RPMI7951 (cell line): ENCODE measurements at regions not wholly inside any gene's neighbourhood (a gene's known extent, or its start where the extent isn't known, plus 50 kb on each side); places are given as distances from the start of the nearest gene placed in this dataset.
"Not testable (repeated sequence)": the region's sequence is repeated elsewhere in the genome, so short reads cannot be mapped to it uniquely, and the experiment has no call there.

Experiments used
- DNase-seq: peaks from one replicate; pipeline ENCODE4 v3.0.0-alpha.2; 2012; ENCODE audit warnings: low read depth

GRCh38 chr7:73244782-73245311, 63.8 kb downstream of the NSUN5 start:
- not testable (repeated sequence) for DNase-seq

DNA sequence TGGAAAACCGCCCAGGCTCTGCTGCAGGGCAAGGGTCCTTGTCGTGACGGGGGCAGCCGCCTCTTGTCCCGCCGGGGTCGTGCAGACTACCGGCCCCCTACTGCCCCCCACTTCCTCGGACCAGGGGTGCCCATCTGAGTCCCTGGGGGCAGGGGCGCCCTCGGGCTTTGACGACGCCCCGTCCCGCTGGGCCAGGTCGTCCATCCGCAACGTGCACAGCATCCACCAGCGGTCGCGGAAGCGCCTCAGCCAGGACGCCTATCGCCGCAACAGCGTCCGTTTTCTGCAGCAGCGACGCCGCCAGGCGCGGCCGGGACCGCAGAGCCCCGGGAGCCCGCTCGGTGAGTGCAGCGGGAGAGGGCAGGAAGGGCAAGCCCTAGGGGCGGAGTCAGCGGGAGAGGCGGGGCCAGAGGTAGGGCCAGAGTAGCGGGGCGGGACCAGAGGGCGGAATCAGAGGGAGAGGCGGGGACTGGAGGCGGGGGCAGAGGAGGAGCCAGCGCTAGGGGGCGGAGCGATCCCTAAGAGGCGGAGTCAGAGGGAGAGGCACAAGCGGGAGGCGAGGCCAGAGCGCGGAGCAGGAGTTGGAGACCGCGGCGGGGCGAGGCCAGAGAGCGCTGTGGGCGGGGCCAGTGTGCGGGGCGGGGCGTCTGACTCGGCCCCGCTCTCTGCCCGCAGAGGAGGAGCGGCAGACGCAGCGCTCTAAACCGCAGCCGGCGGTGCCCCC, 73.5 kb downstream of the NSUN5 start:
- DNase-seq, result not testable (repeated sequence)

DNA sequence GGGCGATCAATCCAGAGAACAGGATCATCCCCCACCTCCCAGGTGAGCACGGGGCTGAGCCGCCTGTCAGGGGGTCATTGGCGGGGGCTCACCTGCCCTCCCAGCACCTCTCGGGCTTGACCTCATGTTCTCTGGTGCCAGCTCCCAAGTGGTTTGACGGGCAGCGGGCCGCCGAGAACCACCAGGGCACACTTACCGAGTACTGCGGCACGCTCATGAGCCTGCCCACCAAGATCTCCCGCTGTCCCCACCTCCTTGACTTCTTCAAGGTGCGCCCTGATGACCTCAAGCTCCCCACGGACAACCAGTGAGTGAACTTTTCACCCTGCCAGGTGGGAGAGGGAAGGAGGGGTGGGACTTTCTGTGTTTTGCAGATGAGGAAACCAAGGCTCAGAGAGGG, 82.9 kb downstream of the NSUN5 start:
- DNase-seq, result not testable (repeated sequence)

DNA sequence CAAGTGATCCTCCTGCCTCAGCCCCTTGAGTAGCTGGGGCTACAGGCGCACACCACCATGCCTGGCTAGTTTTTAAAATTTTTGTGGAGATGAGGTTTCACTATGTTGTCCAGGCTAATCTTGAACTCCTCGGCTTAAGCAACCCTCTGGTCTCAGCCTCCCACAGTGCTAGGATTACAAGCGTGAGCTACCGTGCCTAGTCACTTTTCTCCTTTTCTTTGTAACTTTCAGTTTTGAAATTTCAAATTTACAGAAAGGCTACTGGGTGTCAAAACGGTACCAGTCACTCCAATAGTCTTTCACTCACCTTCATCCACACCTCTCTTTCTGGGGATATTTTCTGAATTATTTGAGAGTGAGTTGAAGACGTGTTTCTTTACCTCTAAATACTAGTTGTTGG, 86.9 kb downstream of the NSUN5 start:
- not testable (repeated sequence) for DNase-seq

DNA sequence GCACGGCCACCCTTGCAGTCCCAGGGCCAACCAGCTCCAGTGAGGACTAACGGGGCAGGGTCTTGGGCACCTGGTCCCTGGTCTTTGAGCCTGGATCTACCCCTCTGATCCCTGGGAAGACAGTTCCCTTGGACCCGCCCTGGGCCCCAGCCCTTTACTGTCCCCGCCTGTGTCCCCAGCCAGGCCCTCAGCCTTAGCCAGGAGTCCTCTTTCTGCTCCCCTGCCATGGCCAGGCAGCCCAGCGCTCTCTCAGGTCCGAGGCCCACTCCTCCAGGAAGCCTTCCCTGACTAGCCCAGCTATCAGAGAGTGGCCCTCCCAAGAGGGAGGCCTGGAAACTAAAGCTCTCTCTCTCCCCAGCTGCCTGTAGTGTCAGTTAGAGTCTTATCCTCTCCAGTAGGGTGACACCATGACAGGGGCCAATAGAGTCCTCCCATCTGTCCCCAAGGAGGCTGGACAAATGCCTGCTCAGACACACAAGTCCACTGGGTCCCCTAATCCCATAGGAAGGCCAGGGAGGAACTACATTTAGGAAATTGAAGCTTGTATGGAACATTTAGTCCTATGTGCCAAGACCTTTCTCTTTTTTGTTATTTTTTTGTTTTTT, 87.8 kb downstream of the NSUN5 start:
- DNase-seq, result not testable (repeated sequence)

DNA sequence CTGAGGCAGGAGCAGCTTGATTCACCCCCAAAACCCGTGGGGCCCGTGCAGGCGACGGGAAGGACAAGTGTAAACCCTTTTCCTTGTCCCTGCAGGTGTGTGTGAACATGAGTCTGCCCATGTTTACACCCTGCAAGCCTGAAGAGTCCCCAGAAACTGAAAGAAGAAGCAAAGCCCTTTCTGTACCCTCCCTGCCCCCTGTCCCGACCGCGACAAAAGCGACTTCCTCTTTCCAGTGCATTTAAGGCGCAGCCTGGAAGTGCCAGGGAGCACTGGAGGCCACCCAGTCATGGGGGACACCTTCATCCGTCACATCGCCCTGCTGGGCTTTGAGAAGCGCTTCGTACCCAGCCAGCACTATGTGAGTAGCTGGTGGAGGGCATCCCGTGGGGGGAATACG, 88.3 kb downstream of the NSUN5 start:
- DNase-seq, result not testable (repeated sequence)

DNA sequence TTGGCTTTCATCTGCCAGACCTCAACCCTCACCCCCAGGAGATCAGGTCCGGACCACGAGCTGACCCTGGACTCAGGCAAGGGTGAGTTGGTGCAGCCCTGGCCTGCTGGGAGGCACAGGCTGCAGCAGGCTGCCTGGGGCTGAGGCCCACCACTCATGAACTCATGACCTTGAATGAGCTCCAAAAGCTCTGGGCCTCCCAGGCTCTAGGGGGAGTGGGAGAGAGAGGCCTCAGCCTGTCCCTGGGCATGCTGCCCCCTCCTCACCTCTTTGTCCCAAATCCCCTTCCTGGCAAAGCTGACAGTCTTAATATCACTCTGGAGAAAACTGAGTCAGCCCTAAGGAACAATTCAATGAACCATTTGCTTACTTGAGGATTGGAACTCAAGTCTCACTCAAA, 89.8 kb downstream of the NSUN5 start:
- not testable (repeated sequence) for DNase-seq

DNA sequence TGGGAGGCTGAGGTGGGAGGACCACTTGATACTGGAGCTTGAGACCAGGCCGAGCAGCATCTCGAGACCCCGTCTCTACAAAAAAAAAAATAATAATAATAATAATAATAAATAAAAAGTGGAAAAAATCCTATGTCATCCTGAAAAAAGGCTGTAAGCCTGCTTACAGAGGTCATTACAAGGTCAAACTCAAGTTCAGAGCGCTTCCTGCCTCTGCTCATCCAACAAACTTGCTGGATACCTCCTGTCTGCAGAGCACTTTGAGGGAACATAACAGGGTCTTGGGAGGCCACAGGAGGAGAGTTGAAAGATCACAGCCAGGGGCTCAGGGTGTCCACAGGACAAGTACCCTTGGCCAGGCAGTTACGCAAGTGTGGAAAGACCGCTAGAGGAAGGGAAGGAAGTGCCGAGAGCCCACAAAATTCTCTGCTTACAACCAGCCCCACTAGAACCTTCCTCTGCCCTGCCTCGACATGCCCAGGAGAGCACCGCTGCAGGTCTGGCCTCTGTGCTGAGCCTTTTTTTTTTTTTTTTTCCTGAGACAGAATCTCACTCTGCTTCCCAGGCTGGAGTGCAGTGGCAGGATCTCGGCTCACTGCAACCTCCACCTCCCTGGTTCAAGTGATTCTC, 92.5 kb downstream of the NSUN5 start:
- not testable (repeated sequence) for DNase-seq

DNA sequence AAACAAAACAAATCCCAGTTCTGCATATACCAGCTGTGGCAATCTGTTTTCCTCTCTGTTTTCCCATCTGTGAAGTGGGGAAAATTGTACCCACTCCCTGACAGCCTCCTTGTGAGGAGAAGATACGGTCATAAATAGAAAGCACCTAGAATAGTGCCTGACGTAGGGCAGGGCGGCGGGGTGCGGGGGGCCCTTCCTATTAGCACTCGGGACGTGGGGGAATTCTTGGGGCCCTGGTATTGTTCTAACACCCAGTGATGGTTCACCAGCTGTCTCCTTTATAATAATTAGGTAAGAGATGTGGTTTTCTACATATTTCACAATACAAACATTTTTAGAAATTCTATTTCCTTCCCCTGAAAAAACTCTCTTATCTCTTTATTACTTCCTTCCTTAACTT, 93.4 kb downstream of the NSUN5 start:
- DNase-seq, result not testable (repeated sequence)

DNA sequence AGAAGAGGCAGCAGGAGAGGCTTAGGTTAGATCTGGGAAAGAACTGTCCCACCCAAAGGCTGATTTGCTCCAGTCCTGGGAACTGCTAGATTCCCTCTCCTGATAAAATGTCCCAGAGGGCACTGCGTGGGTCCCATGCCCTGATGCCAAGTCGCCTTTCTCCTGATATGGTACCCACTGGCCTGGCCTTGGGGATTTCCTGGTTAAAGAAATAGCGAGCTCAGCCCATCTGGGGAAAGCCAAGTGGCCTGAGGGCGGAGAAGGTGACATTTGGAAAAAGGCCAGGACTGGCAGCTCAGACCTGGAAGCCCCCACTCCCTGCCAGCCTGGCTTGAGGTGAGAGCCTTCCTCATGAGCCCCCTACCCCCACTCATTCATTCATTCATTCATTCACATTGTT, 94.2 kb downstream of the NSUN5 start:
- DNase-seq, result peak; percentile 27

- DNase-seq, result not testable (repeated sequence)
Measured at GRCh38 chr7:73213076-73213475, 95.5 kb downstream of the NSUN5 start.

- DNase-seq, result not testable (repeated sequence)
Measured at GRCh38 chr7:73205594-73205993, 103.0 kb downstream of the NSUN5 start.

- peak; percentile 50 for DNase-seq
Measured at GRCh38 chr7:73204898-73205297, 103.7 kb downstream of the NSUN5 start.

- not testable (repeated sequence) for DNase-seq
Measured at GRCh38 chr7:73203312-73203711, 105.3 kb downstream of the NSUN5 start.

DNA sequence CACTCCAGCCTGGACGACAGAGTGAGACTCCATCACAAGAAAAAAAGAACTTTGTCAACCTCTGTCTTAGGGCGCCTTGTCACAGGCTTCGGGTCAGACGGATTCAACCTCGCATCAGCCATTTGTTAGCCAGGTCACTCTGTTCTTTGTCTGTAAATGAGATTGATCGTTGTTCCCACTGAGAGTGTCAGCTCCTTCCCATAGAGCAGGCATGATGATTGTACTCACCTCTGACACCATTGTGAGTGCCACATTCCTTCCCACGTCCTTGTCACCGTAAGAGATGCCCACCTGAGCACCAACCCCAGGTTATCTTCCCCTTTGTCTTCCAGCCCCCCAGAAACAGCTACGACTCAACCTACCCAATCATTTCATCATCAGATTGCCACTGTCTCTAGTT, 107.4 kb downstream of the NSUN5 start:
- not testable (repeated sequence) for DNase-seq

DNA sequence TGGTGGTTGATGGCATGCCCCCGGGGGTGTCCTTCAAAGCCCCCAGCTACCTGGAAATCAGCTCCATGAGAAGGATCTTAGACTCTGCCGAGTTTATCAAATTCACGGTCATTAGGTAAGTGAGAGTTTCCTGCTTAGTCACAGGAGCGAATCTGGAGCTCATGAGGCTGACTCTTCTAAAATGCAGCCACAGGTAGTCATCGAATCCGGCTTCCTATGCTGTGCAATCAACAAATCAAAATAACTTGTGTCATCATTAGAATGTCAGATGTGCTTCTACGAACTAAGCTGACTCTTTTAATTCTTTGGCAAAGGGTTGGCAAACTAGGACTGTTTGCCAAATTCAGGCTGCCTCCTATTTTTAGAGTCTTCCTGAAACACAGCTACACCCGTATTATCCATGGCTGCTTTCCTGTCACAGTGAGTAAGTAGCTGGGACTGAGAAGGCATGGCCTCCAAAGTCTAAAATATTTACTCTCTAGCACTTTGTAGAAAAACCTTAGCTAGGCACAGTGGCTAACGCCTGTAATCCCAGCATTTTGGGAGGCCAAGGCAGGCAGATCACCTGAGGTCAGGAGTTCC, 108.0 kb downstream of the NSUN5 start:
- DNase-seq, result not testable (repeated sequence)

DNA sequence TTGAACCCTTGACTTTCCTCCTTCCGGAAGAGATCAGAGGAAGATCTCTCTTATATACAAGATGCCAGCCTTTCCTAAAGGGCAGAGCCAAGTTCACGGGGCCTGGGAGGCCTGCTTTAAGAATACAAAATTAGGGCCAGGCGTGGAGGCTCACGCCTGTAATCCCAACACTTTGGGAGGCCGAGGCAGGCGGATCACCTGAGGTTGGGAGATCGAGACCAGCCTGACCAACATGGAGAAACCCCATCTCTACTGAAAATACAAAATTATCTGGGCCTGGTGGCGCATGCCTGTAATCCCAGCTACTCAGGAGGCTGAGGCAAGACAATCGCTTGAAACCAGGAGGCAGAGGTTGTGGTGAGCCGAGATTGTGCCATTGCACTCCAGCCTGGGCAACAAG, 108.2 kb upstream of the SPDYE9 start:
- DNase-seq, result not testable (repeated sequence)

DNA sequence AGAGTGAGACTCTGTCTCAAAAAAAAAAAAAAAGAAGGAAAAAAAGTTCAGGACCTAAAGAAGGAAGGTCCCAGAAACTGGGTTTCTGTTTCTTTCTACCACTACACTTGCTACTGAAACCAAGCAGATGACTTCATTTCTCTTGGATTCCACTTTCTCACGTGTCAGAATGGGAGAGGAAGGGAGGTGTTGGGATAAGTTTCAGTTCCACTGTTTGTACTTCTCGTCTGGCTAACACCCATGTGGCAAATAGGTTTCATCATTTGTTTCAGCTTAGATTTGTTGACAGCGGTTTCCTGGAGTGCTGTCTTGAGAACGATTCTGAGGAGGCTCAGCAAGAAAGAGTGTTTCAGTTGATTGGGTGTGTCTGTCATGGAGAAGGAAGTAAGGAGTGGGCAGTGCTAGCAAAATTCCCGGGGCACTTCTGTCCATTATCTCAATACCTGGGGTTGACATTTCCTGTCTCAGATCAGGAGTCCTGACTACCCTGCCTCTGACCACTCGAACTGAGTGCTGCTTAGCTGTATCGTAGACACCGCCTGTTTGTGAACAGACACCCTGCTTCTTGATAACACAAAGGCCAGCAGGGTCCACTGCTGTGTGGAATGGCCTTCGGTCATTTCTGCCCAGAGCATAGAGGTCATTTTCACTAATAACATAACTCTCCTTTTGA, 104.8 kb upstream of the SPDYE9 start:
- DNase-seq, result not testable (repeated sequence)

GRCh38 chr7:73188287-73188686, 102.4 kb upstream of the SPDYE9 start:
- DNase-seq, result not testable (repeated sequence)

DNA sequence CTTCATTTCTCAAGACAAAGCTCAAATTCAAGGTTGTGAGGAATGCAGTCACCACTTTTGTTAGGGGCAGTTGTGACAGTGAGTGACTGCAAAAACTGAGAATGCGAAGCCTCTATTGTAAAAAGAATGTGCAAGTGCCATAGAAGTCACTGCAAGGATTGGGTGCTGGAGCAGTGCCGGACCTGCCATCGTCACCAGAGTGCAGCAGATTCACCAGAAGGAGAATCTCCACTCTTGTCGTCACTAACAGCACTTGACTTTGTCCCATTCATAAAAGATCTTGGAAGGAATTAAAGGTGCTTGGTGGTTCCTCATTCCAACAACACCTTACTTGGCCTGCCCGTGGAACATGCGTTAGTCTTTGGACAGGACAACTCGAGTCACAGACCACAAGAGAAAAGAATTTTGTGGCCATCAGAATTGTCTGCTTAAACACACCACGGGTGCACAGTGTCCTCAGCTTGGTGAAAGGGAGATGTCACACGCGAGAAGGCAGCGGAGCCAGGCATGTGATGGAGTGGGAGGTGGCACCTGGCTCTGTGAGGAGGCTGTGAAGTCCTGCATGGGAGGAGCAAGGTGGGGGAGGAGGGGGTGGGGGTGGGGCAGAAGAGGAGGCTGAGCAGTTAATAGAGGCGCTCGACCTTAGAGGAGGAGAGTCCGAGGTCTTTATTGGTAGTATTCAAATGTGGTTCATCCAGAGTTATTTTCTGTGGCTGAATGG, 100.9 kb upstream of the SPDYE9 start:
- DNase-seq, result not testable (repeated sequence)

GRCh38 chr7:73176813-73177212, 91.0 kb upstream of the SPDYE9 start:
- DNase-seq, result not testable (repeated sequence)
